CD8-positive, alpha-beta memory T cell (primary cell): ENCODE measurements at regions not wholly inside any gene's neighbourhood (a gene's known extent, or its start where the extent isn't known, plus 50 kb on each side); places are given as distances from the start of the nearest gene placed in this dataset.

ENCODE experiments used
- CTCF ChIA-PET: fragments of 350-600 bp; sonication (Branson Sonifier 250); formaldehyde crosslinking; loops from one replicate; lab custom pipeline; 2021; ENCODE audit warnings: antibody characterized with exemption; lab: Charles Lee
- POLR2A ChIA-PET: fragments of 350-600 bp; sonication (Branson Sonifier 250); formaldehyde crosslinking; loops from one replicate; lab custom pipeline; 2021; ENCODE audit warnings: antibody characterized with exemption; lab: Charles Lee
- DNase-seq, 5 donors: peaks; one replicate each; pipeline versions ENCODE4 v3.0.0 to v3.0.0-alpha.2; 2020 to 2022; ENCODE audit warnings: mixed read lengths in 1 of 5
- H3K27ac ChIP-seq: one replicate; pipeline ENCODE4 v1.7.0; 2013; ENCODE audit warnings: low read depth, mild to moderate bottlenecking, low read length, moderate library complexity
- H3K27me3 ChIP-seq: 2 replicates; pipeline ENCODE4 v1.7.0; 2013; ENCODE audit warnings: low read length, mild to moderate bottlenecking; ENCODE audit not compliant: insufficient read depth, poor library complexity, severe bottlenecking
- H3K36me3 ChIP-seq: 2 replicates; pipeline ENCODE4 v1.7.0; 2013; ENCODE audit warnings: mild to moderate bottlenecking, low read length, moderate library complexity; ENCODE audit not compliant: insufficient read depth
- H3K4me1 ChIP-seq: 2 replicates; pipeline ENCODE4 v1.7.0; 2013; ENCODE audit warnings: mild to moderate bottlenecking, low read length, moderate library complexity; ENCODE audit not compliant: insufficient read depth
- H3K4me3 ChIP-seq: 2 replicates; pipeline ENCODE4 v1.7.0; 2013; ENCODE audit warnings: mild to moderate bottlenecking, low read length
- H3K9me3 ChIP-seq: 2 replicates; pipeline ENCODE4 v1.7.0; 2013; ENCODE audit warnings: mild to moderate bottlenecking, low read length
- H3K27ac Mint-ChIP-seq, 8 donors: one replicate each; pipeline ENCODE4 v1.8.0; 2020 to 2021; ENCODE audit warnings: mixed read lengths in 8 of 8, mild to moderate bottlenecking in 6 of 8, inconsistent platforms in 3 of 8, moderate library complexity in 3 of 8
- H3K27me3 Mint-ChIP-seq, 2 donors: one replicate each; pipeline ENCODE4 v1.8.0; 2020 to 2021; ENCODE audit warnings: mixed read lengths in 2 of 2, mild to moderate bottlenecking in 1 of 2, moderate library complexity in 1 of 2
- H3K36me3 Mint-ChIP-seq, 3 donors: one replicate each; pipeline ENCODE4 v1.8.0; 2020 to 2021; ENCODE audit warnings: mixed read lengths in 3 of 3, inconsistent platforms in 1 of 3, mild to moderate bottlenecking in 1 of 3
- H3K4me1 Mint-ChIP-seq, 3 donors: one replicate each; pipeline ENCODE4 v1.8.0; 2020 to 2021; ENCODE audit warnings: mixed read lengths in 3 of 3, inconsistent platforms in 1 of 3, mild to moderate bottlenecking in 1 of 3
- H3K4me3 Mint-ChIP-seq, 7 donors: one replicate each; pipeline ENCODE4 v1.8.0; 2020 to 2021; ENCODE audit warnings: mixed read lengths in 7 of 7, mild to moderate bottlenecking in 6 of 7, moderate library complexity in 4 of 7, inconsistent platforms in 2 of 7
- H3K9me3 Mint-ChIP-seq, 5 donors: one replicate each; pipeline ENCODE4 v1.8.0; 2020 to 2022; ENCODE audit warnings: mixed read lengths in 5 of 5, mild to moderate bottlenecking in 3 of 5, moderate library complexity in 2 of 5, inconsistent platforms in 1 of 5

GRCh38 chr16:54385141-54385540 lies 98.6 kb upstream of the IRX3 start:
- H3K27ac Mint-ChIP-seq = no peak overlapping the region
- Histone ChIP-seq H3K27ac (no peak overlapping the region), H3K27me3 (no peaks in the 10 kb centered on the region), H3K4me1 (no peaks in the 10 kb centered on the region), H3K4me3 (no peak overlapping the region), H3K36me3 (no peaks in the 10 kb centered on the region), H3K9me3 (no peaks in the 10 kb centered on the region)
- H3K36me3 Mint-ChIP-seq = no peaks in the 10 kb centered on the region
- H3K4me3 Mint-ChIP-seq = no peak overlapping the region
- peaks cover 5 to 9% of the 10 kb centered on the region in 2 donors for H3K27me3 Mint-ChIP-seq
- ChIA-PET CTCF (interaction anchor here (0.6 kb wide), 1 partner anchor 62 kb away, joined by 3 read pairs; no protein-coding TSS in a partner anchor), POLR2A (no interaction called here)
- no peaks in the 10 kb centered on the region for H3K4me1 Mint-ChIP-seq
- DNase-seq = no peak
- peaks cover 2 to 15% (median 6%) of the 10 kb centered on the region in 5 donors for H3K9me3 Mint-ChIP-seq

GRCh38 chr16:54381601-54382313 lies 95.2 kb upstream of the IRX3 start:
- Histone ChIP-seq H3K4me3 (no peak overlapping the region), H3K27ac (no peak overlapping the region), H3K27me3 (no peaks in the 10 kb centered on the region), H3K4me1 (no peaks in the 10 kb centered on the region), H3K36me3 (no peaks in the 10 kb centered on the region), H3K9me3 (no peaks in the 10 kb centered on the region)
- no peak for DNase-seq
- no peak overlapping the region for H3K4me3 Mint-ChIP-seq
- H3K36me3 Mint-ChIP-seq = no peaks in the 10 kb centered on the region
- no peaks in the 10 kb centered on the region for H3K4me1 Mint-ChIP-seq
- ChIA-PET POLR2A (no interaction called here), CTCF (no interaction called here)
- peaks cover 7 to 16% of the 10 kb centered on the region in 2 donors for H3K27me3 Mint-ChIP-seq
- H3K9me3 Mint-ChIP-seq = peaks cover 5 to 26% (median 14%) of the 10 kb centered on the region in 5 donors
- H3K27ac Mint-ChIP-seq = no peak overlapping the region

GRCh38 chr16:54375071-54375470 lies 88.5 kb upstream of the IRX3 start:
- no peak overlapping the region for H3K27ac ChIP-seq
- Mint-ChIP-seq H3K36me3 (no peaks in the 10 kb centered on the region), H3K9me3 (peaks cover 5 to 15% (median 11%) of the 10 kb centered on the region in 5 donors), H3K4me3 (no peak overlapping the region), H3K4me1 (no peaks in the 10 kb centered on the region), H3K27me3 (peaks cover 35 to 58% of the 10 kb centered on the region in 2 donors), H3K27ac (peak overlapping the region in 1 of 8 donors; percentile 69)
- no peaks in the 10 kb centered on the region for H3K4me1 ChIP-seq
- ChIA-PET CTCF (no interaction called here), POLR2A (no interaction called here)
- no peaks in the 10 kb centered on the region for H3K9me3 ChIP-seq
- H3K36me3 ChIP-seq = no peaks in the 10 kb centered on the region
- H3K4me3 ChIP-seq = no peak overlapping the region
- no peak for DNase-seq
- no peaks in the 10 kb centered on the region for H3K27me3 ChIP-seq

GRCh38 chr16:54373534-54374520 lies 87.2 kb upstream of the IRX3 start:
- no peaks in the 10 kb centered on the region for H3K4me1 ChIP-seq
- POLR2A ChIA-PET = no interaction called here
- CTCF ChIA-PET = no interaction called here
- Mint-ChIP-seq H3K4me1 (no peaks in the 10 kb centered on the region), H3K27me3 (peaks cover 38 to 58% of the 10 kb centered on the region in 2 donors), H3K9me3 (peaks cover 2 to 5% (median 5%) of the 10 kb centered on the region in 5 donors), H3K36me3 (no peaks in the 10 kb centered on the region), H3K27ac (peak overlapping the region in 1 of 8 donors; percentile 18), H3K4me3 (no peak overlapping the region)
- H3K36me3 ChIP-seq = no peaks in the 10 kb centered on the region
- DNase-seq = no peak
- no peaks in the 10 kb centered on the region for H3K9me3 ChIP-seq
- H3K27me3 ChIP-seq = no peaks in the 10 kb centered on the region
- H3K4me3 ChIP-seq = no peak overlapping the region
- H3K27ac ChIP-seq = no peak overlapping the region

GRCh38 chr16:54370278-54371040 lies 83.9 kb upstream of the IRX3 start:
- no peaks in the 10 kb centered on the region for H3K36me3 ChIP-seq
- no peaks in the 10 kb centered on the region for H3K36me3 Mint-ChIP-seq
- H3K27me3 Mint-ChIP-seq = peaks cover 34 to 43% of the 10 kb centered on the region in 2 donors
- no peak overlapping the region for H3K4me3 ChIP-seq
- ChIA-PET POLR2A (no interaction called here), CTCF (no interaction called here)
- H3K4me3 Mint-ChIP-seq = no peak overlapping the region
- H3K27ac ChIP-seq = no peak overlapping the region
- DNase-seq = no peak
- no peaks in the 10 kb centered on the region for H3K9me3 ChIP-seq
- no peaks in the 10 kb centered on the region for H3K4me1 ChIP-seq
- peaks cover 0 to 3% (median 0%) of the 10 kb centered on the region in 5 donors for H3K9me3 Mint-ChIP-seq
- no peak overlapping the region for H3K27ac Mint-ChIP-seq
- H3K27me3 ChIP-seq = no peaks in the 10 kb centered on the region
- H3K4me1 Mint-ChIP-seq = no peaks in the 10 kb centered on the region

- H3K9me3 ChIP-seq = no peaks in the 10 kb centered on the region
- ChIA-PET CTCF (no interaction called here), POLR2A (no interaction called here)
- no peak overlapping the region for H3K4me3 ChIP-seq
- no peaks in the 10 kb centered on the region for H3K36me3 ChIP-seq
- H3K9me3 Mint-ChIP-seq = peaks cover 0 to 3% (median 0%) of the 10 kb centered on the region in 5 donors
- H3K36me3 Mint-ChIP-seq = no peaks in the 10 kb centered on the region
- no peaks in the 10 kb centered on the region for H3K27me3 ChIP-seq
- no peak overlapping the region for H3K27ac ChIP-seq
- no peaks in the 10 kb centered on the region for H3K4me1 Mint-ChIP-seq
- H3K4me3 Mint-ChIP-seq = no peak overlapping the region
- no peak for DNase-seq
- peaks cover 34 to 38% of the 10 kb centered on the region in 2 donors for H3K27me3 Mint-ChIP-seq
- H3K4me1 ChIP-seq = no peaks in the 10 kb centered on the region
- H3K27ac Mint-ChIP-seq = no peak overlapping the region
Observed at GRCh38 chr16:54369861-54370260, 83.3 kb upstream of the IRX3 start.

GRCh38 chr16:54366943-54367342 lies 80.4 kb upstream of the IRX3 start:
- Mint-ChIP-seq H3K27me3 (peaks cover 20 to 36% of the 10 kb centered on the region in 2 donors), H3K36me3 (no peaks in the 10 kb centered on the region), H3K4me3 (no peak overlapping the region), H3K9me3 (peaks cover 0 to 3% (median 0%) of the 10 kb centered on the region in 5 donors), H3K4me1 (no peaks in the 10 kb centered on the region), H3K27ac (no peak overlapping the region)
- Histone ChIP-seq H3K4me3 (no peak overlapping the region), H3K27me3 (no peaks in the 10 kb centered on the region), H3K4me1 (no peaks in the 10 kb centered on the region), H3K36me3 (no peaks in the 10 kb centered on the region), H3K27ac (no peak overlapping the region), H3K9me3 (no peaks in the 10 kb centered on the region)
- POLR2A ChIA-PET = no interaction called here
- DNase-seq = no peak
- CTCF ChIA-PET = no interaction called here
